Hepatocyte (in vitro differentiated cells): ENCODE measurements at regions not wholly inside any gene's neighbourhood (a gene's known extent, or its start where the extent isn't known, plus 50 kb on each side); places are given as distances from the start of the nearest gene placed in this dataset.

Source experiments
- EZH2 ChIP-seq: fragments of 200-600 bp; sonication (generic); IDR thresholded peaks from 2 replicates; pipeline ENCODE4 v1.6.1; 2016; ENCODE audit warnings: antibody characterized with exemption, mild to moderate bottlenecking, borderline replicate concordance
- TF ChIP-seq, protein P1 (sequence below): fragments of 200-600 bp; sonication (generic); IDR thresholded peaks from 2 replicates; pipeline ENCODE4 v1.5.1; 2016; ENCODE audit warnings: antibody characterized with exemption, mild to moderate bottlenecking; ENCODE audit not compliant: poor library complexity

GRCh38 chr1:30188329-30188728 lies 535.1 kb downstream of the MATN1 start:
- TF ChIP-seq EZH2, result no peak
- TF ChIP-seq, protein P1, sequence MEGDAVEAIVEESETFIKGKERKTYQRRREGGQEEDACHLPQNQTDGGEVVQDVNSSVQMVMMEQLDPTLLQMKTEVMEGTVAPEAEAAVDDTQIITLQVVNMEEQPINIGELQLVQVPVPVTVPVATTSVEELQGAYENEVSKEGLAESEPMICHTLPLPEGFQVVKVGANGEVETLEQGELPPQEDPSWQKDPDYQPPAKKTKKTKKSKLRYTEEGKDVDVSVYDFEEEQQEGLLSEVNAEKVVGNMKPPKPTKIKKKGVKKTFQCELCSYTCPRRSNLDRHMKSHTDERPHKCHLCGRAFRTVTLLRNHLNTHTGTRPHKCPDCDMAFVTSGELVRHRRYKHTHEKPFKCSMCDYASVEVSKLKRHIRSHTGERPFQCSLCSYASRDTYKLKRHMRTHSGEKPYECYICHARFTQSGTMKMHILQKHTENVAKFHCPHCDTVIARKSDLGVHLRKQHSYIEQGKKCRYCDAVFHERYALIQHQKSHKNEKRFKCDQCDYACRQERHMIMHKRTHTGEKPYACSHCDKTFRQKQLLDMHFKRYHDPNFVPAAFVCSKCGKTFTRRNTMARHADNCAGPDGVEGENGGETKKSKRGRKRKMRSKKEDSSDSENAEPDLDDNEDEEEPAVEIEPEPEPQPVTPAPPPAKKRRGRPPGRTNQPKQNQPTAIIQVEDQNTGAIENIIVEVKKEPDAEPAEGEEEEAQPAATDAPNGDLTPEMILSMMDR, result no peak
